Astrocyte of the cerebellum (primary cell): ENCODE measurements at regions not wholly inside any gene's neighbourhood (a gene's known extent, or its start where the extent isn't known, plus 50 kb on each side); places are given as distances from the start of the nearest gene placed in this dataset.

Source experiments
- DNase-seq: peaks from one replicate; pipeline ENCODE4 v3.0.0-alpha.2; 2011; ENCODE audit warnings: low read depth
- H3K4me3 ChIP-seq: 2 replicates; pipeline ENCODE4 v1.5.1; 2011; ENCODE audit warnings: mild to moderate bottlenecking, low read depth, low read length, moderate library complexity
- in situ Hi-C: cut with HindIII; loops from 2 replicates; pipeline ENCODE4 v1.10.0; 2017; ENCODE audit warnings: low sequenced_read_pairs
- TF ChIP-seq, protein P1 (sequence below): IDR thresholded peaks from 2 replicates; pipeline ENCODE4 v1.5.1; 2012; ENCODE audit warnings: low read length, low read depth, moderate library complexity, mild to moderate bottlenecking; ENCODE audit errors: missing control alignments

DNA sequence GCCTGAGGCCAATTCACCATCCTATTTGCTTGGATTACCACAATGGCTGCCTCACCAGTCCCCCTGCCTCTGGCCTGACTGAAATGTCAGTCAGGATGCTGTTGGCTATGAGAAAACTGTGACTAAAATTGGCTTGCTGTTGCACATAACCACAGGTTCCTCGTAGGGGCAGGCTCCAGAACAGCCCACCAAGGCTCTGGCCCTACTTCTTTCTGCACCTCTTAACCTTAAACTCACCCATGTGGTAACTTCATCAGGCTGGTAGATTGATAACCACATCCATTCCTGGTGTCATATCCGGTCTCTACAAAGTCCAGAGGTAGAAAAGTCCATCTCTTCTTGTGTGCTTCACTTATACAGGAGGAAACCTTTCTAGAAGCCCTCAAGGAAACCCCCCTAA, 172.4 kb upstream of the PLXNC1 start:
- no peak overlapping the region for H3K4me3 ChIP-seq
- in situ Hi-C loops: no loop called here
- TF ChIP-seq, protein P1, sequence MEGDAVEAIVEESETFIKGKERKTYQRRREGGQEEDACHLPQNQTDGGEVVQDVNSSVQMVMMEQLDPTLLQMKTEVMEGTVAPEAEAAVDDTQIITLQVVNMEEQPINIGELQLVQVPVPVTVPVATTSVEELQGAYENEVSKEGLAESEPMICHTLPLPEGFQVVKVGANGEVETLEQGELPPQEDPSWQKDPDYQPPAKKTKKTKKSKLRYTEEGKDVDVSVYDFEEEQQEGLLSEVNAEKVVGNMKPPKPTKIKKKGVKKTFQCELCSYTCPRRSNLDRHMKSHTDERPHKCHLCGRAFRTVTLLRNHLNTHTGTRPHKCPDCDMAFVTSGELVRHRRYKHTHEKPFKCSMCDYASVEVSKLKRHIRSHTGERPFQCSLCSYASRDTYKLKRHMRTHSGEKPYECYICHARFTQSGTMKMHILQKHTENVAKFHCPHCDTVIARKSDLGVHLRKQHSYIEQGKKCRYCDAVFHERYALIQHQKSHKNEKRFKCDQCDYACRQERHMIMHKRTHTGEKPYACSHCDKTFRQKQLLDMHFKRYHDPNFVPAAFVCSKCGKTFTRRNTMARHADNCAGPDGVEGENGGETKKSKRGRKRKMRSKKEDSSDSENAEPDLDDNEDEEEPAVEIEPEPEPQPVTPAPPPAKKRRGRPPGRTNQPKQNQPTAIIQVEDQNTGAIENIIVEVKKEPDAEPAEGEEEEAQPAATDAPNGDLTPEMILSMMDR: no peak
- no peak for DNase-seq

DNA sequence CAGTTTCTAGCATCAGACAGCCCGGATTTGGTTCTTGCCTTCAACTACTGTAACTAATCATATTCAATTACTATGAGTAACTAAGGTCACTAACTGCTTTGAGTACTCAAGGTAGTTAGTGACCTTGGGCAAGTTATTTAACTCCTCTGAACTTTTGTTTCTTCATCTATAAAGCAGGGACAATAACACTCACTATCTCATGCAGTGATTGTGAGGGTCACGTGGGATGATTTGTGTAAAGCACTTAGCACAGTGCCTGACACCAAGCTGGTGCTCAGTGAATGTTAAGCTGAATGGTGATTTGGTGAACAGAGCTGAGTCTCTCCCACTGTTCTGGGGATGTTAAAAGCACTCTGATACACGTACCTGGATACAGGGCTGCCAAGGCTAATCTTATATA, 171.3 kb upstream of the PLXNC1 start:
- no peak for DNase-seq
- TF ChIP-seq, protein P1: no peak
- no peak overlapping the region for H3K4me3 ChIP-seq
- in situ Hi-C loops: no loop called here

DNA sequence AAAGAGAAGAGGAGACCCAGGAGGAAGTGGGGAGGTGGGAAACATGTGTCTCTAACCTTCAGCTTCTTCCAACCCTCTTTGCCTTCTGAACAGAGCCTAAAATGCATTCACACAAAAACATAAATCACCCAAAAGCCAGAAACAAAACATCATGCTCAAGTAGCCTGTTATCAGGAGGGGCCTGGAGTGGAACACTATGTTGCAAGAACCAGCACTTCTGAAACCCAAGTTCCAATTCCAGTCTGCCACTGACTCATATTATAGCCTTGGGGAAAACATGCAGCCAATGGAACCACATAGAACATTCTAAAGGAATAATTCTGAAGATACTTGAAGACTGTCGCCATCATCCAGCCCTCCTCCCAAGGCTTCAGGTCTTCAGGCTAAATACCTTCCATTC, 169.8 kb upstream of the PLXNC1 start:
- no peak for DNase-seq
- in situ Hi-C loops: no loop called here
- H3K4me3 ChIP-seq: no peak overlapping the region
- TF ChIP-seq, protein P1: no peak

DNA sequence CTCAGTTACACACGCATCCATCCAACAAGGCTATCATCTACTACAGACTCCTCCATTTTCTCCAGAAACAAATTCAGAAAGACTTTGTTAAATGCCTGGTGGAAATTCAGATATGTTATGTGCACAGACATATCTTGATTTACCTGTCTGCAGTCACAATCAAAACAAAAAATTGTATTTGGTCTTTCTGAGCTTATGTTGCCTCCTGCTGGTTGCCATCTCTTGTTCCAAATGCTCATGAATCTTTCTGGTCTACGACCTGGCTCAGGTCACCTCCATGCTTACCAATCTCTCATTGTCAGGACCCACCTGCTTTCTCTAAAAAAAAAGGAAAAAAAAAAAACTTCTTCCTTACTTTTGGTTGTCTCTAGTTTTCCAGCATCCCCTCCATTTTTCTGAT, 169.2 kb upstream of the PLXNC1 start:
- H3K4me3 ChIP-seq: no peak overlapping the region
- TF ChIP-seq, protein P1: peak; percentile 45
- no peak for DNase-seq
- in situ Hi-C loops: no loop called here

DNA sequence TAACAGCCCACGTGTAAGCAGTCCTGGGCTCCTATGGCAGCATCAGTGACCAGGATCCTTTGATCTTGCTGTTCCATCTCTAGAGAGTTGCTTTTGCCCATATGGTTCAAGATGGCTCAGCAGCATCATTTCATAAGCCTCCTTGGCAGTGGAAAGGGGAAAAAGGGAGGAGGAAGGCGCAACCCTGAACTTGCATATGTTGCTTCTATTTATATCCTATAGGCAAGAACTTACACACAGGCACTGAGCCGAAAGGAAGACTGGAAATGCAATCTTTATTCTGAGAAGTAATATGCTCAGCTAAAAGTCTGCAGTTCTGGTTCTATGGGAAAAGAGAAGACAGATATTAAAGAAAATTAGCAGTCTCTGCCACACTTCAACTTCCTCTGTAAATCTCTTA, 167.7 kb upstream of the PLXNC1 start:
- no peak for DNase-seq
- TF ChIP-seq, protein P1: no peak
- in situ Hi-C loops: no loop called here
- no peak overlapping the region for H3K4me3 ChIP-seq

DNA sequence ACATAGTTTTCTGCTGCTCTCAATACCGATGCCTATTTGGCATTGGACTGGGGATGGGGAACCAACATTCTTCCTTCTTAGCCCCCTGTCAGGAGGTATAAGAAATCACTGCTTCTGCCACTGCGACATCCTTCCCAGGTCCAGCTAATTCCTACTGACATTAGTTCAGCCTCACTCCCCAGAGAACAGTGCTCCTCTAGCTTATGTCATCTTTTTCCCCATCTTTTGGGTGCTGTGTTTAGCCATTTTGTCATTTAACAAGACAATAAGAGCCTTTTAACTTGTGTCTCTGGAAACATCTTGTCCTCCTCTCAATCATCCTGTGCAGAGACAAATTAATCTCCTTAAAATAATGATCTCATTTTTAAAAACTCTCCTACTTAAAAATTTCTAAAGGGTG, 167.0 kb upstream of the PLXNC1 start:
- TF ChIP-seq, protein P1: no peak
- H3K4me3 ChIP-seq: no peak overlapping the region
- in situ Hi-C loops: no loop called here
- DNase-seq: no peak

DNA sequence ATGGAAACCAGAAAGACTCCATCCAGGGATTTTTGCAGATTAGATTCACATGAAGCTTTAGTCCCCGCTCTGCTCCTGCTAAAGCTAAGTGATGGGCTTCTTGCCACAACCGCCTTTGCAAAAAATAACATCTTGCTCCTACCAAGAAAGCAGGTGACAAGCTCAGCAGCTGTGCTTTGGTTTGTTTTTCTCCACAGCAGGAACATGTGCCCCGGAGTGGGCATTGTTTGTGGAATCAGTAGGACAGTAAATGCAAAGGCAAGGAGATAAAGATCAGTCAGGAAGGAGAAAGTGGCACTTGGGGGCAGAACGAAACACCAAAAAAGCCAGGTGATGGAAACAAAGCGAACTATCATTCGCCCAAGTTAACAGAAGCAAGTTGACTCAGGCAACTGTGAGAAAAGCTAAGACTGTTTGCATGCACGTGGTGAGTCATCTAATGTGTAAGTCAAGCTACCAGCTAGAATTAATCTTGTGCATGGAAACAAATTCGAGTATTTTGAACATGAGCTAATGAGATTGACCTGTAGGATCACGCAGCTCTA, 165.5 kb upstream of the PLXNC1 start:
- H3K4me3 ChIP-seq: no peak overlapping the region
- in situ Hi-C loops: no loop called here
- TF ChIP-seq, protein P1: no peak
- DNase-seq: peak; percentile 49
